Umbilical cord (tissue), 1 donor: ENCODE measurements at regions not wholly inside any gene's neighbourhood (a gene's known extent, or its start where the extent isn't known, plus 50 kb on each side); places are given as distances from the start of the nearest gene placed in this dataset.
A peak's percentile ranks its signal among the peaks of the same experiment; 100 is the strongest.

Experiments used
- DNase-seq: peaks from one replicate; pipeline ENCODE4 v3.0.0-alpha.2; 2015; ENCODE audit warnings: low spot score

DNA sequence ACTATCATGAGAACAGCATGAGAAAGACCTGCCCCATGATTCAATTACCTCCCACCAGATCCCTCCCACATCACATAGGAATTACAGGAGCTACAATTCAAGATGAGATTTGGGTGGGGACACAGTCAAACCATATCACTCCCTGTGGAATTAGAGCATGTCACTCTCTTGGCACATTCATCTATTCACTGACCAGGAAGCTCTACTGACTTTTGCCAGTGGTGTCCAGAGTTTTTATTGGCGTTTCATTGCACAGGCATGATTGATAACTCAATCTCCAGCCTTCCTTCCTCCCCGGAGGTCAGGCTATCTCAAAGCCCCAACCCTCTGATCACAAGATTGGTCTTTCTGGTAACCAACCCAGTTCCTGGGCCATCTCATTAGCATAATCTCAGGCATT lies 478.9 kb upstream of the NRP1 start:
- no peak for DNase-seq

- no peak for DNase-seq
Measured at GRCh38 chr10:33812586-33812985, 478.1 kb upstream of the NRP1 start.

DNA sequence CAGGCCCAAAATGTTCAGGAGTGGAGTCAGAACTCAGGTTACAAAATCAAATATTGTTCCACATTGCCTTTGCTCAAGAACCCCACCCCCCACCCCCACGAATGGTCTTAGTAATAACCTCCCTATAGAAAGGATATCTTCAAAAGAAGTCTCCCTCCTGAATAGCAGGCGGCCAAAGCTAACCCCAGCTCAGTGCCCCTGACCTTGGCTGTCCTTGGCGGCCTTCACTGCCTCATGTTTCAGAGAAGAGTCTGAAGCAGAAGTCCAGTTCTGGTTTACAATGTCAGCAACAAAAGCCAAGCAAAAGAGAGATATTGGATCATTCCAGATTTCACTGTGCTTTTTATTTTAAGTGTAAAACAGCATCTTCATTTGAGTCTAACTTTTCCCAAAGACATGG lies 476.5 kb upstream of the NRP1 start:
- no peak for DNase-seq

DNA sequence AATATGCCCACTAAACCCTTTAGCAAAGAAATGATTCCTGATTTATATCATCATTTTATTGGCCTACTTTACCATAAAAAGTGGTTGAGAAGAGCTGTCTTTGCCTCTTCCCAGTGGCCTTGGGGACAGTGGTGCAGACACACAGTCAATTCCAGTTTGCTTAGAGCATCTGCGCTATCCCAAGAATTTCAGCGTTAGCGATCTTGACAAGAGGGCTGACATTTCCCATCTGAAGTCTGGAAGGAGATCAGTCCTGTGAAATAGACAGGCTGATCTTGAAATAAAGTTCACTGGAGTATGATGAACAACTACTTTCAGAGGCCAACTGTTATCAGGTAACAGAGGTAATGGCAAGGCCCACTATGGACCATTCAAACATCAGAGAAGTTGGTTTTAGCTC lies 475.3 kb upstream of the NRP1 start:
- DNase-seq: peak; percentile 19

DNA sequence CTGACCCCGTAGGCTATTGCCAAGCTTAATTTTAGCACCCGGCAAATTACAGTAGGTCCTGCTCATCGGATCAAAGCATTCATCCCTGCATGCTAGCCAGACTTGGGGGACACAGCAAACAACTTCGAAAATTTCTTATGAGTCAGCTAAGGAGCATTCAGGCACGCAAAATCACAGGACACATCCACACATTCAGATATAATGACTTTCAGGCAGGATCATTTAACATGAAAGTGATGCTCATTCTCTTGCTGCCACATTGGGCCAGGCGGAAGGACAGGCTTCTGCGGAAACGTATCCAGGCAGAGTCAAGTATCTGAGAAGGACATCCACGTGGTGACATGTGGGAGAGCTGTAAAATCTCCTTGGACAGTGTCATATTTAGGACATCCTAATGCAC lies 474.0 kb upstream of the NRP1 start:
- DNase-seq: no peak

DNA sequence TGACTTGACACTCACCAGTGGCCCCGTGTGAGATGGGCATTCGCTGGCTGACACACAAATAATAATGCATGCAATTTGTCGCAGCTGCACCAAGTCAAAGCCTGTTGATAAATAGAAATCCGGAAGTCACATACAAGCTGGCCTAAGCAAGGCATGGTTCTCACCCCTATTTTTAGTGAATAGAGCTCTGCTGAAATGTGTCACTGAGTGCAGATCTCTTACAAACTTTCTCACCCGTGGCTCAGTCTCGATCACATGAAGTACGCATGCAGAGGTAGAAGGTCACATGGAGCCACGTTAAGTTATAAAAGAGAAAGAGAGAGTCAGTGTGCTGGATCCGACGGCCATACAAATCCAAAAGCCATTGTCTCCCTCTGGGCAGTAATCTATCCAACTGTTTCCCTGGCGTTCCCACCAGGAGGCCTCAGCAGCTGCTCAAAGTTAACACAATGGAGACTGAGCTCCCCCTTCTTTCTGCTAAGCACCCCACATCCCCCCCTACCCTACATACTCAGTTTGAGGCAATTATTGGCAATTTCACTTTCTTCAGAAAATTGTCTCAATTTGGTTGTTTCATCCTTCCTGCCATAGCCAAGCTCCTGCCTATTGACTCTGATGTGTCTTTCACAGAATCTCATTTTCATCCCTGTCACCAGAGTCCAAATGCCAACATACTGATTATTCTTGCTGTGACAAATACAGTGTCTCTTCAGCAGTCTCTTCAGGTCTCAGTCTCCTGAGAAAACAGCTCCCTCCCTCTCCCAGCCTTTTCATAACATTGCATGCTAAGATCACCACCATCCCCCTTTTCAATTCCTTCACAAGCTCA lies 473.3 kb upstream of the NRP1 start:
- no peak for DNase-seq

- no peak for DNase-seq
Measured at GRCh38 chr10:33805831-33806230, 471.4 kb upstream of the NRP1 start.

GRCh38 chr10:33804584-33804983 lies 470.1 kb upstream of the NRP1 start:
- no peak for DNase-seq

GRCh38 chr10:33803248-33803647 lies 468.8 kb upstream of the NRP1 start:
- DNase-seq: no peak

DNA sequence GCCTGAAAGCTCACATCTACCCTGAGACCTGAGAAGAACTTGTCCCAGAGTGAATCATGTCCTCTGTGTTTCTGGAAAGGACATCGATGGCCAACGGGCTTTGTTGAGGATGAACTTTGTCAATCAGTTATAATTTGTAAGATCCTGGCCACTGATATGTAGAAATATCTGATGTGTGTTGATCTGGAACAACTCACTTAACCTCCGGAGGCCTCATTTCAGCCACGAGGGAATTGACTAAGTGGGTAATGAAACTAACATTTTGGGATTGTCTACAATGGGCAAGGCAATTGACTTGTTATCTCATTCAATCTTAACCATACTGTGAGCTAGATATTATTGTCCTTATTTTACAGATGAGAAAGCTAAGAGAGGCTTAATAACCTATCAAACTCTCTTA lies 468.1 kb upstream of the NRP1 start:
- DNase-seq: no peak

DNA sequence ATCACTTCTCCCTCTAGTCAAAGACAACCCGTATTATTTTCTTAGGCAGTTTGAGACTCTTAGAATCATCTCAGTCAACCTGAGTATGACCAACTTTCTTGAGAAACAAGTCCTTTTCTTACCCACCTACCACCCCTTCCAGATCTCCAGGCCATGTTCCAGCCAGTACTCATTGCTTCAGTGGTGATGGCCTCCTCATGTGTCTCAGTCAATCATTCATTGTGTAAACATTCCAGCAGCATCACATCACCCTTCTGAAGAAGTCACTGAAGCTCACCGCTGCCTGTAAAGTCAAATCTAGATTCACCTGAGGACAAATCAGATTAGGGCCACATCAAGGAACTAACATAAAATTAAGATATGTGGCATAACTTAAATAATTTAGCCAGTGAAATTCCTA lies 467.2 kb upstream of the NRP1 start:
- DNase-seq: no peak

- no peak for DNase-seq
Measured at GRCh38 chr10:33800986-33801385, 466.5 kb upstream of the NRP1 start.

- no peak for DNase-seq
Measured at GRCh38 chr10:33800545-33800944, 466.1 kb upstream of the NRP1 start.

DNA sequence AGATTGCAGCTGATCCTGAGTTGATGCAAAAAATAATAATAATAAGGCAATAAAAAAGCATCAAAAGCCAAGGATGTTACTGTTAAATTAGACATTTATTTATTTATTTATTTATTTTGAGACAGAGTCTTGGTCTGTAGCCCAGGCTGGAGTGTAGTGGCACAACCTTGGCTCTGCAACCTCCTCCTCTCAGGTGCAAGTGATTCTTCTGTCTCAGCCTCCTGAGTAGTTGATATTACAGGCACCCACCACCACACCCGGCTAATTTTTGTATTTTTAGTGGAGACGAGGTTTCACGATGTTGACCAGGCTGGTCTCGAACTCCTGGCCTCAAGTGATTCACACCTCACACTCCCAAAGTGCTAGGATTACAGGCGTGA lies 465.5 kb upstream of the NRP1 start:
- DNase-seq: no peak

DNA sequence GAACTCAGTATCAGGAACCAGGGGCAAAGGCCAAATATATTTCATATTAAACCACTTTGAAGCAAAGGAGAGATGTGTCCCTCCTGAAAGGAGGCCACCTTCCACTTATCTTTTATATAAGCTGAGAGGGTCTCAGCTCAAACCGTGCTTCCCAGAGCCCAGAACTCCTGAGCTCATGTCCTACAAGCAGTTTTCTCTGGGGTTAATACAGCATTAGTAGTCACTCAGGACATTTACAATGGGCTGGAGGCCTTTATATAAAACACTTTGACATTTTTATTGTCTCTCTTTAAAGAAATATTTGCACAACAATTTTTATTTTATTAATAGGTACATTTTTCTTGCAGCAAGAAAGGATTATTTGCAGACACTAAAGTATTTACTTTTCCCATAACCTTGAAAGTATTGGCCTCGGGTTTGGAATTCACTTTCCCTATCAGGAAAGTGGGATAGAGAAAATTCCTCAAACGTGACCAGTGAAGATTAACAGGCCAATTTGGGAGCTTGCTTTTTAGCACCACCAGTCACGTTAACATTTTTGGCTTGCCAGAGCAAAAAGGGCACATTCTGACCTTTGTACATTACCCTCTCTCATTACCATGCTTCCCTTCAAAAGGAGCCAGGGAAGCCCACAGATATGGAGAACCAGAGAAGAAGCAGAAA lies 464.9 kb upstream of the NRP1 start:
- DNase-seq: peak; percentile 21

DNA sequence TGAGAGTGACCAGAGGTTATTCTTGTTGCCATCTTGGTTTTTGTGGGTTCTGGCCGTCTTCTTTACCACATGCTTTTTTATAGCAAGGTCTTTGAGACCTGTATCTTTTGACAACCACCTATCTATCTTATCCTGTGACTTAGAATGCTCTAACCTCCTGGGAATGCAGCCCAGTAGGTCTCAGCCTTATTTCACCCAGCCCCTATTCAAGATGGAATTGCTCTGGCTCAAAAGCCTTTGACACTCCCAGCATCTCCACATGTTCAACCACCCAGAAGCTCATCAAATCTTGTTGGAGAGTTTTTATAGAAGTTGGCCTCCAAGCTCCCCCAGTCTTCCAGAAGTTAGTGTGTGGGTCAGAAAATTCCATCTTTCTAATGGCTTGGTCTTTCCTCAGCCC lies 464.3 kb upstream of the NRP1 start:
- no peak for DNase-seq

DNA sequence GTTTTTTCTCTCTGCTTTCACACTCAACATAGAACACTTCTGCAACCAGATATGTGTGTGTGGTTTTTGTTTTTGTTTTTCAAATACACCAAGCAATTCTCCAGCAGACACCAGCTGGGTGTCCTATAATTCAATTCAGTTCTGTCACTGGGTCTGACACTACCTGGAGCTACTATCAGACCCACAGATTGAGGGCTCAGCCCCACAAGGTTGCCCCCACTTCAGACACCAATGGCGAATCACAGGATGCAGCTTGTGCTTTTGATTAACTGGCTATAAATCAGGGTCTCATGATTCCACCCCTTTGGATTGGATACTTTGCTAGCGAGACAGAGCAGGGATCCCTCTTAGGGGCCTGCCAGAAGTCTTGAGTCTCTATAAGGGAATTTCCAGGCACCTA lies 462.2 kb upstream of the NRP1 start:
- no peak for DNase-seq

GRCh38 chr10:33795529-33795928 lies 461.1 kb upstream of the NRP1 start:
- DNase-seq: no peak

GRCh38 chr10:33794460-33794859 lies 460.0 kb upstream of the NRP1 start:
- no peak for DNase-seq

- DNase-seq: no peak
Measured at GRCh38 chr10:33793793-33794192, 459.3 kb upstream of the NRP1 start.

GRCh38 chr10:33791272-33791660 lies 456.8 kb upstream of the NRP1 start:
- no peak for DNase-seq

GRCh38 chr10:33790521-33791271 lies 456.2 kb upstream of the NRP1 start:
- no peak for DNase-seq

GRCh38 chr10:33783557-33783956 lies 449.1 kb upstream of the NRP1 start:
- DNase-seq: no peak
